ENCODE measurements at regions not wholly inside any gene's neighbourhood (a gene's known extent, or its start where the extent isn't known, plus 50 kb on each side); places are given as distances from the start of the nearest gene placed in this dataset.

DNA sequence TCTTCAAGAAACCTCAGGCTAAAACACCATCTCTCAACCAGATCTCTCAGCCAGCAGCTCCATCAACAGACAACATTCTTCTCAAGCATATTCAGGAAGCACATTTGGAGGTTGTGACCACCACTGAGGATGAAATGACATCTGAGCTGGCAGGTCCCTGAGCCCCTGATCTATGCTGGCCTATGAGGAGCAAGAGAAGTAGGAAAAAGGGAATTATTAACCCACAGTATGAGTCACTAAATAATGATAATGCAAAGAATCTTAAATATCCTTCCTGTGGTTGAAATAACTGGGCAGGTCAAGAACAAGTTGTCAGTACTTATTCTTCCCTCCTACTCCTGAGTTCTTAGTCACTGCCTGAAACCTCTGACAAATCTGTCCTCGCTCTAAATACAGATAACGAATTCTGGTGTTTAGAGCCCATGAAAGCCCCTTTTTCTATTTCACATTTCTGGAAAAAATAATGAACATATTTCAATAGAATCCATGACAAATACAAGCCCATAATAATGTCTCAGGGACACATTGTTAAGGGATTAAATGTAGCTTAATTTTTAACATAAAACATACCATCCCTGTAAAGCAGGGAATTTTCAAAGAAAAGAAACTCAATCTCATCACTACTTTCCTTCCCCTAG, 225.8 kb upstream of the IRS2 start:
- Histone ChIP-seq H3K9me3 (no peaks in the 10 kb centered on the region), H3K4me2 (peak overlapping the region; percentile 62), H4K20me1 (ENCODE audit: insufficient read depth) (no peaks in the 10 kb centered on the region), H3K36me3 (replicated peaks in 1 of 2; ENCODE audit: control insufficient read depth in 1 of 2, insufficient read depth in 2 of 2, low read length in 1 of 2) (no peaks in the 10 kb centered on the region), H3K27me3 (ENCODE audit: insufficient read depth) (no peaks in the 10 kb centered on the region), H2AFZ (ENCODE audit: low read depth) (no peak overlapping the region; the same call in 1 of the 2 replicates), H3K4me3 (ENCODE audit: low read depth in 2 of 2, low read length in 1 of 2) (no peak overlapping the region; a peak in 1 of 4 replicates), H3K79me2 (ENCODE audit: insufficient read depth) (no peaks in the 10 kb centered on the region), H3F3A (replicated peaks; ENCODE audit: insufficient read depth) (peaks cover 42% of the 10 kb centered on the region), H3K9me2 (no peaks in the 10 kb centered on the region), H3K4me1 (ENCODE audit: control insufficient read depth in 1 of 2, insufficient read depth in 2 of 2, low read depth in 1 of 2, low read length in 1 of 2) (peaks cover 13 to 41% of the 10 kb centered on the region in 2 experiments), H3K9ac (peak overlapping the region; percentile 60), H3K27ac (ENCODE audit: low read depth in 2 of 2, low read length in 1 of 2) (peak overlapping the region; percentile 89 to 98; a peak in 3 of 4 replicates)
- ChIA-PET POLR2A (no interaction called here), CTCF (interaction anchor here (1.5 kb wide), 1 partner anchor 9 kb away, joined by 3 read pairs; no protein-coding TSS in a partner anchor)
- DNase-seq, result no peak
- 6% methylated on average over 2 of the region's 2 CpGs for WGBS (ENCODE audit: low lambda C conversion rate)
- TF ChIP-seq FOXJ3 (CRISPR knock-in tag; IDR thresholded peaks at IDR 0.05) (no peak), MXI1 (IDR thresholded peaks at IDR 0.05; ENCODE audit: low read depth, low read length) (no peak), GABPA (IDR thresholded peaks at IDR 0.05; ENCODE audit: low read depth) (0 out of 2 replicates have a peak, but pooled peaks have one; percentile 12), EZH2phosphoT487 (IDR thresholded peaks at IDR 0.05; ENCODE audit: borderline replicate concordance, low read depth) (no peak), FOSL2 (IDR thresholded peaks at IDR 0.05; ENCODE audit: borderline replicate concordance, low read depth) (peak; percentile 97), JUND (IDR thresholded peaks at IDR 0.05) (peak; percentile 100), MEF2A (IDR thresholded peaks at IDR 0.05; ENCODE audit: borderline replicate concordance, low read depth) (peak; percentile 77), GATA2 (CRISPR knock-in tag; IDR thresholded peaks at IDR 0.05) (no peak), SIN3A (IDR thresholded peaks at IDR 0.05; ENCODE audit: borderline replicate concordance, low read depth, low read length) (0 out of 2 replicates have a peak, but pooled peaks have one; percentile 44), FOXM1 (IDR thresholded peaks at IDR 0.05; ENCODE audit: low read depth) (peak; percentile 98), YY1 (IDR thresholded peaks at IDR 0.05; ENCODE audit: low read depth) (peak; percentile 50; the same call in 1 of the 2 replicates), NRF1 (IDR thresholded peaks at IDR 0.05; ENCODE audit: low read depth, low read length) (no peak), RXRA (IDR thresholded peaks at IDR 0.05; ENCODE audit: borderline replicate concordance, low read depth) (peak; percentile 97), RFX5 (IDR thresholded peaks at IDR 0.05; ENCODE audit: low read length) (no peak), RCOR1 (IDR thresholded peaks at IDR 0.05; ENCODE audit: low read length) (no peak), TAF1 (IDR thresholded peaks at IDR 0.05; ENCODE audit: borderline replicate concordance, low read depth, low read length) (0 out of 2 replicates have a peak, but pooled peaks have one; percentile 51), ELF1 (IDR thresholded peaks at IDR 0.05) (peak; percentile 59; the same call in 1 of the 2 replicates), CHD2 (IDR thresholded peaks at IDR 0.05; ENCODE audit: low read length, partially characterized antibody) (no peak), TEAD4 (IDR thresholded peaks at IDR 0.05; ENCODE audit: borderline replicate concordance, insufficient read depth) (peak; percentile 100), EP300 (IDR thresholded peaks at IDR 0.05; ENCODE audit: borderline replicate concordance in 1 of 2, low read depth in 1 of 2, low read length in 1 of 2) (peak; percentile 71 to 100)
- TF ChIP-seq, protein P1, sequence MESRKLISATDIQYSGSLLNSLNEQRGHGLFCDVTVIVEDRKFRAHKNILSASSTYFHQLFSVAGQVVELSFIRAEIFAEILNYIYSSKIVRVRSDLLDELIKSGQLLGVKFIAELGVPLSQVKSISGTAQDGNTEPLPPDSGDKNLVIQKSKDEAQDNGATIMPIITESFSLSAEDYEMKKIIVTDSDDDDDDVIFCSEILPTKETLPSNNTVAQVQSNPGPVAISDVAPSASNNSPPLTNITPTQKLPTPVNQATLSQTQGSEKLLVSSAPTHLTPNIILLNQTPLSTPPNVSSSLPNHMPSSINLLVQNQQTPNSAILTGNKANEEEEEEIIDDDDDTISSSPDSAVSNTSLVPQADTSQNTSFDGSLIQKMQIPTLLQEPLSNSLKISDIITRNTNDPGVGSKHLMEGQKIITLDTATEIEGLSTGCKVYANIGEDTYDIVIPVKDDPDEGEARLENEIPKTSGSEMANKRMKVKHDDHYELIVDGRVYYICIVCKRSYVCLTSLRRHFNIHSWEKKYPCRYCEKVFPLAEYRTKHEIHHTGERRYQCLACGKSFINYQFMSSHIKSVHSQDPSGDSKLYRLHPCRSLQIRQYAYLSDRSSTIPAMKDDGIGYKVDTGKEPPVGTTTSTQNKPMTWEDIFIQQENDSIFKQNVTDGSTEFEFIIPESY (IDR thresholded peaks at IDR 0.05; ENCODE audit: borderline replicate concordance, low read depth), result peak; percentile 72
- TF ChIP-seq, protein P2, sequence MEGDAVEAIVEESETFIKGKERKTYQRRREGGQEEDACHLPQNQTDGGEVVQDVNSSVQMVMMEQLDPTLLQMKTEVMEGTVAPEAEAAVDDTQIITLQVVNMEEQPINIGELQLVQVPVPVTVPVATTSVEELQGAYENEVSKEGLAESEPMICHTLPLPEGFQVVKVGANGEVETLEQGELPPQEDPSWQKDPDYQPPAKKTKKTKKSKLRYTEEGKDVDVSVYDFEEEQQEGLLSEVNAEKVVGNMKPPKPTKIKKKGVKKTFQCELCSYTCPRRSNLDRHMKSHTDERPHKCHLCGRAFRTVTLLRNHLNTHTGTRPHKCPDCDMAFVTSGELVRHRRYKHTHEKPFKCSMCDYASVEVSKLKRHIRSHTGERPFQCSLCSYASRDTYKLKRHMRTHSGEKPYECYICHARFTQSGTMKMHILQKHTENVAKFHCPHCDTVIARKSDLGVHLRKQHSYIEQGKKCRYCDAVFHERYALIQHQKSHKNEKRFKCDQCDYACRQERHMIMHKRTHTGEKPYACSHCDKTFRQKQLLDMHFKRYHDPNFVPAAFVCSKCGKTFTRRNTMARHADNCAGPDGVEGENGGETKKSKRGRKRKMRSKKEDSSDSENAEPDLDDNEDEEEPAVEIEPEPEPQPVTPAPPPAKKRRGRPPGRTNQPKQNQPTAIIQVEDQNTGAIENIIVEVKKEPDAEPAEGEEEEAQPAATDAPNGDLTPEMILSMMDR (IDR thresholded peaks at IDR 0.05), result no peak
- TF ChIP-seq, protein P3, sequence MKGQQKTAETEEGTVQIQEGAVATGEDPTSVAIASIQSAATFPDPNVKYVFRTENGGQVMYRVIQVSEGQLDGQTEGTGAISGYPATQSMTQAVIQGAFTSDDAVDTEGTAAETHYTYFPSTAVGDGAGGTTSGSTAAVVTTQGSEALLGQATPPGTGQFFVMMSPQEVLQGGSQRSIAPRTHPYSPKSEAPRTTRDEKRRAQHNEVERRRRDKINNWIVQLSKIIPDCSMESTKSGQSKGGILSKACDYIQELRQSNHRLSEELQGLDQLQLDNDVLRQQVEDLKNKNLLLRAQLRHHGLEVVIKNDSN (IDR thresholded peaks at IDR 0.05; ENCODE audit: borderline replicate concordance, low read depth), result 0 out of 2 replicates have a peak, but pooled peaks have one; percentile 17
- TF ChIP-seq, protein P4, sequence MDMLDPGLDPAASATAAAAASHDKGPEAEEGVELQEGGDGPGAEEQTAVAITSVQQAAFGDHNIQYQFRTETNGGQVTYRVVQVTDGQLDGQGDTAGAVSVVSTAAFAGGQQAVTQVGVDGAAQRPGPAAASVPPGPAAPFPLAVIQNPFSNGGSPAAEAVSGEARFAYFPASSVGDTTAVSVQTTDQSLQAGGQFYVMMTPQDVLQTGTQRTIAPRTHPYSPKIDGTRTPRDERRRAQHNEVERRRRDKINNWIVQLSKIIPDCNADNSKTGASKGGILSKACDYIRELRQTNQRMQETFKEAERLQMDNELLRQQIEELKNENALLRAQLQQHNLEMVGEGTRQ (IDR thresholded peaks at IDR 0.05; ENCODE audit: borderline replicate concordance, low read depth, low read length), result no peak
- TF ChIP-seq, protein P5, sequence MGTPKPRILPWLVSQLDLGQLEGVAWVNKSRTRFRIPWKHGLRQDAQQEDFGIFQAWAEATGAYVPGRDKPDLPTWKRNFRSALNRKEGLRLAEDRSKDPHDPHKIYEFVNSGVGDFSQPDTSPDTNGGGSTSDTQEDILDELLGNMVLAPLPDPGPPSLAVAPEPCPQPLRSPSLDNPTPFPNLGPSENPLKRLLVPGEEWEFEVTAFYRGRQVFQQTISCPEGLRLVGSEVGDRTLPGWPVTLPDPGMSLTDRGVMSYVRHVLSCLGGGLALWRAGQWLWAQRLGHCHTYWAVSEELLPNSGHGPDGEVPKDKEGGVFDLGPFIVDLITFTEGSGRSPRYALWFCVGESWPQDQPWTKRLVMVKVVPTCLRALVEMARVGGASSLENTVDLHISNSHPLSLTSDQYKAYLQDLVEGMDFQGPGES (IDR thresholded peaks at IDR 0.05; ENCODE audit: low read depth, low read length), result no peak
- TF ChIP-seq, protein P6, sequence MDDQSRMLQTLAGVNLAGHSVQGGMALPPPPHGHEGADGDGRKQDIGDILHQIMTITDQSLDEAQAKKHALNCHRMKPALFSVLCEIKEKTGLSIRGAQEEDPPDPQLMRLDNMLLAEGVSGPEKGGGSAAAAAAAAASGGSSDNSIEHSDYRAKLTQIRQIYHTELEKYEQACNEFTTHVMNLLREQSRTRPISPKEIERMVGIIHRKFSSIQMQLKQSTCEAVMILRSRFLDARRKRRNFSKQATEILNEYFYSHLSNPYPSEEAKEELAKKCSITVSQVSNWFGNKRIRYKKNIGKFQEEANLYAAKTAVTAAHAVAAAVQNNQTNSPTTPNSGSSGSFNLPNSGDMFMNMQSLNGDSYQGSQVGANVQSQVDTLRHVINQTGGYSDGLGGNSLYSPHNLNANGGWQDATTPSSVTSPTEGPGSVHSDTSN (IDR thresholded peaks at IDR 0.05), result peak; percentile 97
